Panc1 (cell line): ENCODE measurements at regions not wholly inside any gene's neighbourhood (a gene's known extent, or its start where the extent isn't known, plus 50 kb on each side); places are given as distances from the start of the nearest gene placed in this dataset.

Source experiments
- ATAC-seq: fragments of 200-7000 bp; cut with Tn5 transposase; 2 replicates; pipeline ENCODE4 v1.9.1; 2020; ENCODE audit warnings: mild to moderate bottlenecking, moderate library complexity
- BruUV-seq: library from RNA; stranded (reverse); fragments of 400-500 nt; replicated peaks from 2 replicates; lab custom pipeline; 2021; lab: Mats Ljungman, UMichigan
- CTCF ChIA-PET: fragments of 300-600 bp; sonication (Branson Sonifier 250); formaldehyde crosslinking; loops from one replicate; lab custom pipeline; 2022; ENCODE audit warnings: antibody characterized with exemption; lab: Charles Lee
- POLR2A ChIA-PET: fragments of 300-600 bp; sonication (Branson Sonifier 250); formaldehyde crosslinking; loops from one replicate; lab custom pipeline; 2022; ENCODE audit warnings: antibody characterized with exemption; lab: Charles Lee
- DNase-seq: peaks from one replicate; pipeline ENCODE4 v3.0.0-alpha.2; 2010; ENCODE audit warnings: low read depth, low spot score
- H3K27ac ChIP-seq: 2 replicates; pipeline ENCODE4 v1.5.1; 2011; ENCODE audit warnings: mild to moderate bottlenecking, low read length, inconsistent platforms
- H3K27me3 ChIP-seq: fragments of 200-500 bp; sonication (Bioruptor generic); 2 replicates; pipeline ENCODE4 v1.6.0; 2014; ENCODE audit warnings: low read length, inconsistent platforms; ENCODE audit not compliant: control insufficient read depth, insufficient read depth
- H3K36me3 ChIP-seq: fragments of 200-500 bp; sonication (Bioruptor generic); 2 replicates; pipeline ENCODE4 v1.5.1; 2014; ENCODE audit warnings: inconsistent platforms, mild to moderate bottlenecking, low read length, moderate library complexity; ENCODE audit not compliant: control insufficient read depth, insufficient read depth
- H3K4me1 ChIP-seq: 2 replicates; pipeline ENCODE4 v1.5.1; 2011; ENCODE audit warnings: inconsistent platforms, mild to moderate bottlenecking, low read length, moderate library complexity; ENCODE audit not compliant: control insufficient read depth, insufficient read depth
- H3K4me3 ChIP-seq, 2 experiments: 2 replicates each; pipeline ENCODE4 v1.5.1; 2011 to 2012; ENCODE audit warnings: low read depth in 2 of 2, low read length in 2 of 2, mild to moderate bottlenecking in 2 of 2, inconsistent platforms in 1 of 2, moderate library complexity in 1 of 2
- H3K9me3 ChIP-seq: fragments of 200-500 bp; sonication (Bioruptor generic); 2 replicates; pipeline ENCODE4 v1.5.1; 2014; ENCODE audit warnings: low read depth, mild to moderate bottlenecking, inconsistent platforms, low read length, moderate library complexity; ENCODE audit not compliant: control insufficient read depth, insufficient read depth
- POLR2AphosphoS5 ChIP-seq: IDR thresholded peaks from 2 replicates; pipeline ENCODE4 v1.6.1; 2012; ENCODE audit warnings: mild to moderate bottlenecking, low read depth, low read length, moderate library complexity
- REST ChIP-seq, 2 experiments: IDR thresholded peaks; 2 replicates each; pipeline ENCODE4 v1.6.1; 2011 to 2012; ENCODE audit warnings: low read depth in 2 of 2, control low read depth in 1 of 2, low read length in 1 of 2, mild to moderate bottlenecking in 1 of 2, moderate library complexity in 1 of 2; ENCODE audit not compliant: insufficient read depth in 1 of 2
- SIN3A ChIP-seq: IDR thresholded peaks from 2 replicates; pipeline ENCODE4 v1.6.1; 2012; ENCODE audit warnings: low read depth, mild to moderate bottlenecking, low read length, moderate library complexity, borderline replicate concordance; ENCODE audit not compliant: insufficient read depth
- TCF7L2 ChIP-seq: IDR thresholded peaks from 2 replicates; pipeline ENCODE4 v1.6.1; 2011; ENCODE audit warnings: mild to moderate bottlenecking, low read depth, low read length, inconsistent platforms
- in situ Hi-C: cut with HindIII; loops from 2 replicates; pipeline ENCODE4 v1.10.0; 2016; ENCODE audit warnings: low sequenced_read_pairs, low pct_unique_long_range_greater_than_20kb
- intact Hi-C: fragments of 100-400 bp; cut with micrococcal nuclease; formaldehyde crosslinking; loops from one replicate; pipeline ENCODE4 v1.10.0; 2022; ENCODE audit not compliant: unreplicated experiment
- TF ChIP-seq, protein P1 (sequence below): fragments of 450-650 bp; IDR thresholded peaks from 2 replicates; pipeline ENCODE4 v1.5.1; 2017; ENCODE audit warnings: mild to moderate bottlenecking

- BruUV-seq, result no TSS peak
- ATAC-seq, result no peak
- CTCF ChIA-PET, result no interaction called here
- POLR2A ChIA-PET, result no interaction called here
- Histone ChIP-seq H3K4me3 (no peak overlapping the region), H3K27ac (no peak overlapping the region), H3K27me3 (no peaks in the 10 kb centered on the region), H3K36me3 (no peaks in the 10 kb centered on the region), H3K9me3 (no peaks in the 10 kb centered on the region), H3K4me1 (no peaks in the 10 kb centered on the region)
- intact Hi-C loops (no loop called here), in situ Hi-C loops (no loop called here)
- no peak for DNase-seq
- TF ChIP-seq, protein P1, sequence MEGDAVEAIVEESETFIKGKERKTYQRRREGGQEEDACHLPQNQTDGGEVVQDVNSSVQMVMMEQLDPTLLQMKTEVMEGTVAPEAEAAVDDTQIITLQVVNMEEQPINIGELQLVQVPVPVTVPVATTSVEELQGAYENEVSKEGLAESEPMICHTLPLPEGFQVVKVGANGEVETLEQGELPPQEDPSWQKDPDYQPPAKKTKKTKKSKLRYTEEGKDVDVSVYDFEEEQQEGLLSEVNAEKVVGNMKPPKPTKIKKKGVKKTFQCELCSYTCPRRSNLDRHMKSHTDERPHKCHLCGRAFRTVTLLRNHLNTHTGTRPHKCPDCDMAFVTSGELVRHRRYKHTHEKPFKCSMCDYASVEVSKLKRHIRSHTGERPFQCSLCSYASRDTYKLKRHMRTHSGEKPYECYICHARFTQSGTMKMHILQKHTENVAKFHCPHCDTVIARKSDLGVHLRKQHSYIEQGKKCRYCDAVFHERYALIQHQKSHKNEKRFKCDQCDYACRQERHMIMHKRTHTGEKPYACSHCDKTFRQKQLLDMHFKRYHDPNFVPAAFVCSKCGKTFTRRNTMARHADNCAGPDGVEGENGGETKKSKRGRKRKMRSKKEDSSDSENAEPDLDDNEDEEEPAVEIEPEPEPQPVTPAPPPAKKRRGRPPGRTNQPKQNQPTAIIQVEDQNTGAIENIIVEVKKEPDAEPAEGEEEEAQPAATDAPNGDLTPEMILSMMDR, result no peak
- no peak for TF ChIP-seq SIN3A
- TF ChIP-seq POLR2AphosphoS5, result no peak
- TF ChIP-seq REST (IDR thresholded peaks at IDR 0.05; ENCODE audit: insufficient read depth in 1 of 2, low read depth in 2 of 2, low read length in 1 of 2), result no peak
- TF ChIP-seq TCF7L2, result no peak
Measured at GRCh38 chr7:41153268-41153667, 549.6 kb downstream of the INHBA start.

GRCh38 chr7:41152179-41152678 is 550.7 kb downstream of the INHBA start:
- CTCF ChIA-PET, result no interaction called here
- Histone ChIP-seq H3K36me3 (no peaks in the 10 kb centered on the region), H3K27ac (no peak overlapping the region), H3K9me3 (no peaks in the 10 kb centered on the region), H3K4me3 (no peak overlapping the region), H3K27me3 (no peaks in the 10 kb centered on the region), H3K4me1 (no peaks in the 10 kb centered on the region)
- no TSS peak for BruUV-seq
- in situ Hi-C loops (no loop called here), intact Hi-C loops (no loop called here)
- DNase-seq (no peak), ATAC-seq (no peak)
- POLR2A ChIA-PET, result no interaction called here
- no peak for TF ChIP-seq REST (IDR thresholded peaks at IDR 0.05; ENCODE audit: insufficient read depth in 1 of 2, low read depth in 2 of 2, low read length in 1 of 2)
- TF ChIP-seq SIN3A, result no peak
- TF ChIP-seq, protein P1, result no peak
- TF ChIP-seq POLR2AphosphoS5, result no peak
- TF ChIP-seq TCF7L2, result no peak
